ENCODE measurements at regions not wholly inside any gene's neighbourhood (a gene's known extent, or its start where the extent isn't known, plus 50 kb on each side); places are given as distances from the start of the nearest gene placed in this dataset.

GRCh38 chr5:30933599-30933998 is 259.9 kb upstream of the CDH6 start:
- TF ChIP-seq, protein P1, sequence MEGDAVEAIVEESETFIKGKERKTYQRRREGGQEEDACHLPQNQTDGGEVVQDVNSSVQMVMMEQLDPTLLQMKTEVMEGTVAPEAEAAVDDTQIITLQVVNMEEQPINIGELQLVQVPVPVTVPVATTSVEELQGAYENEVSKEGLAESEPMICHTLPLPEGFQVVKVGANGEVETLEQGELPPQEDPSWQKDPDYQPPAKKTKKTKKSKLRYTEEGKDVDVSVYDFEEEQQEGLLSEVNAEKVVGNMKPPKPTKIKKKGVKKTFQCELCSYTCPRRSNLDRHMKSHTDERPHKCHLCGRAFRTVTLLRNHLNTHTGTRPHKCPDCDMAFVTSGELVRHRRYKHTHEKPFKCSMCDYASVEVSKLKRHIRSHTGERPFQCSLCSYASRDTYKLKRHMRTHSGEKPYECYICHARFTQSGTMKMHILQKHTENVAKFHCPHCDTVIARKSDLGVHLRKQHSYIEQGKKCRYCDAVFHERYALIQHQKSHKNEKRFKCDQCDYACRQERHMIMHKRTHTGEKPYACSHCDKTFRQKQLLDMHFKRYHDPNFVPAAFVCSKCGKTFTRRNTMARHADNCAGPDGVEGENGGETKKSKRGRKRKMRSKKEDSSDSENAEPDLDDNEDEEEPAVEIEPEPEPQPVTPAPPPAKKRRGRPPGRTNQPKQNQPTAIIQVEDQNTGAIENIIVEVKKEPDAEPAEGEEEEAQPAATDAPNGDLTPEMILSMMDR (IDR thresholded peaks at IDR 0.05): no peak
- no peak for TF ChIP-seq POLR2A (IDR thresholded peaks at IDR 0.05)

Measured in prostate gland (tissue), 2 donors.